Heart left ventricle (tissue), 16 donors: ENCODE measurements at regions not wholly inside any gene's neighbourhood (a gene's known extent, or its start where the extent isn't known, plus 50 kb on each side); places are given as distances from the start of the nearest gene placed in this dataset.

Experiments
- ATAC-seq, 4 donors: fragments of 200-7000 bp; cut with Tn5 transposase; one replicate each; pipeline ENCODE4 v1.9.1; 2020 to 2022; ENCODE audit warnings: moderate library complexity in 4 of 4, mild to moderate bottlenecking in 3 of 4, moderate number of reproducible peaks in 1 of 4
- DNase-seq, 5 donors: peaks; one replicate each; pipeline ENCODE4 v3.0.0-alpha.2; 2020
- H3K27ac ChIP-seq, 12 donors: fragments of 200-600 bp; sonication (generic) in 4 of 12; one replicate each; pipeline versions ENCODE4 v1.5.0 to v1.8.0; 2016 to 2022; ENCODE audit warnings: mild to moderate bottlenecking in 2 of 12
- H3K27me3 ChIP-seq, 9 donors: fragments of 200-600 bp; sonication (generic) in 2 of 9; one replicate each; pipeline versions ENCODE4 v1.5.1 to v1.8.0; 2016 to 2022; ENCODE audit warnings: mild to moderate bottlenecking in 3 of 9
- H3K36me3 ChIP-seq, 9 donors: fragments of 200-600 bp; sonication (generic) in 2 of 9; one replicate each; pipeline versions ENCODE4 v1.5.0 to v1.8.0; 2018 to 2022; ENCODE audit warnings: mild to moderate bottlenecking in 2 of 9
- H3K4me1 ChIP-seq, 12 donors: fragments of 200-600 bp; sonication (generic) in 4 of 12; one replicate each; pipeline versions ENCODE4 v1.5.0 to v1.8.0; 2016 to 2022; ENCODE audit warnings: mild to moderate bottlenecking in 3 of 12
- H3K4me3 ChIP-seq, 12 donors: fragments of 200-600 bp; sonication (generic) in 4 of 12; one replicate each; pipeline versions ENCODE4 v1.5.0 to v1.8.0; 2017 to 2022; ENCODE audit warnings: mild to moderate bottlenecking in 9 of 12, moderate library complexity in 4 of 12
- H3K9me3 ChIP-seq, 12 donors: fragments of 200-600 bp; sonication (generic) in 4 of 12; one replicate each; pipeline versions ENCODE4 v1.5.0 to v1.8.0; 2016 to 2022; ENCODE audit warnings: mild to moderate bottlenecking in 1 of 12
- CTCF ChIP-seq, 12 donors: fragments of 200-600 bp; sonication (generic) in 4 of 12; IDR thresholded peaks; one replicate each; pipeline versions ENCODE4 v1.5.0 to v1.8.0; 2018 to 2022; ENCODE audit warnings: antibody characterized with exemption in 12 of 12, mild to moderate bottlenecking in 5 of 12
- POLR2A ChIP-seq, 2 donors: fragments of 450-650 bp; IDR thresholded peaks; one replicate each; pipeline ENCODE4 v1.6.1; 2017; ENCODE audit warnings: antibody characterized with exemption in 2 of 2, mild to moderate bottlenecking in 2 of 2, moderate library complexity in 2 of 2
- WGBS, 4 donors: extraction: QIAGEN DNeasy Blood & Tissue Kit in 2 of 4; methylation state at CpG; one replicate each; pipeline versions ENCODE4 v1.1.5 to v1.1.7; 2013 to 2018; 5-methylcytosine and 5-hydroxymethylcytosine counted together
- intact Hi-C, 10 donors: fragments of 100-400 bp; cut with DNase I; formaldehyde crosslinking; loops; one replicate each; pipeline versions ENCODE4 v1.11.1 to v1.14.2; 2022
- donor health status: ischemic (EF 13 %, LVEDD 7.1; RV severe dilation, severe dysfunction).
- donor health status: healthy with polysubstance abuse.
- donor health status: DM: no; HTN: yes; CAD: no.
- donor health status: DM: no; HTN: no; CAD: no.
- donor health status: ischemic (EF 25% LVEDD 6.9; RV normal size, moderate dysfunction).
- donor health status: ischemic (EF 25% LVEDD 5.7; RV mildly dilated, moderate dysfunction).
- donor health status: healthy.
- donor health status: DM: yes; HTN: yes; CAD: no.
- donor health status: ischemic (EF 35%, LVEDD 5.7; RV mildly dilated, moderate dysfunction).
- donor health status: nonischemic (EF 11% LVEDD 7.7; RV severe dilation, severe dysfunction).
- donor health status: DM: yes; HTN: yes; CAD: no.
- donor health status: PGD.
- donor health status: ischemic (EF 29% LVEDD 5.4; RV normal size, mild dysfunction).
- donor health status: nonischemic (EF 23%, LVEDD 6.1; RV moderate dilation, normal function).

- Histone ChIP-seq H3K4me1 (no peaks in the 10 kb centered on the region), H3K36me3 (no peaks in the 10 kb centered on the region), H3K27me3 (peaks cover 0 to 6% (median 0%) of the 10 kb centered on the region in 9 donors), H3K4me3 (no peak overlapping the region), H3K27ac (no peak overlapping the region), H3K9me3 (no peaks in the 10 kb centered on the region)
- WGBS, 4 donors: 81 to 89% (median 88%) methylated on average over 26 of the region's 26 CpGs
- no peak for TF ChIP-seq CTCF (IDR thresholded peaks at IDR 0.05)
- no peak for TF ChIP-seq POLR2A (IDR thresholded peaks at IDR 0.05)
- intact Hi-C loops: no loop called here
- ATAC-seq: no peak
- no peak for DNase-seq
Measured at GRCh38 chr2:241991299-241991698, 121.8 kb downstream of the RTP5 start.

- Histone ChIP-seq H3K27ac (no peak overlapping the region), H3K4me1 (no peaks in the 10 kb centered on the region), H3K27me3 (peaks cover 0 to 8% (median 0%) of the 10 kb centered on the region in 9 donors), H3K36me3 (no peaks in the 10 kb centered on the region), H3K4me3 (no peak overlapping the region), H3K9me3 (no peaks in the 10 kb centered on the region)
- DNase-seq (no peak), ATAC-seq (no peak)
- TF ChIP-seq CTCF (IDR thresholded peaks at IDR 0.05) (no peak), POLR2A (IDR thresholded peaks at IDR 0.05) (no peak)
- intact Hi-C loops: no loop called here
- 76 to 83% (median 78%) methylated on average over 12 to 14 of the region's 14 CpGs for WGBS, 4 donors
Measured at GRCh38 chr2:241992753-241993152, 123.2 kb downstream of the RTP5 start.

- no peak for ATAC-seq
- no peaks in the 10 kb centered on the region for H3K4me1 ChIP-seq
- no peak overlapping the region for H3K27ac ChIP-seq
- peaks cover 0 to 11% (median 0%) of the 10 kb centered on the region in 9 donors for H3K27me3 ChIP-seq
- H3K9me3 ChIP-seq: no peaks in the 10 kb centered on the region
- 90 to 96% (median 95%) methylated on average over 16 of the region's 16 CpGs for WGBS, 4 donors
- H3K4me3 ChIP-seq: no peak overlapping the region
- no peak for DNase-seq
- intact Hi-C loops: no loop called here
- no peaks in the 10 kb centered on the region for H3K36me3 ChIP-seq
- TF ChIP-seq POLR2A (IDR thresholded peaks at IDR 0.05) (no peak), CTCF (IDR thresholded peaks at IDR 0.05) (no peak)
Measured at GRCh38 chr2:241993386-241994005, 124.0 kb downstream of the RTP5 start.

GRCh38 chr2:241994086-241994485, 124.6 kb downstream of the RTP5 start:
- DNase-seq: no peak
- Histone ChIP-seq H3K9me3 (no peaks in the 10 kb centered on the region), H3K27ac (no peak overlapping the region), H3K36me3 (no peaks in the 10 kb centered on the region), H3K4me3 (no peak overlapping the region), H3K4me1 (no peaks in the 10 kb centered on the region), H3K27me3 (peaks cover 0 to 16% (median 0%) of the 10 kb centered on the region in 9 donors)
- intact Hi-C loops: no loop called here
- TF ChIP-seq CTCF (IDR thresholded peaks at IDR 0.05) (no peak), POLR2A (IDR thresholded peaks at IDR 0.05) (no peak)
- no peak for ATAC-seq
- 89 to 92% (median 91%) methylated on average over 12 of the region's 12 CpGs for WGBS, 4 donors
